ACC112 (cell line): ENCODE measurements at regions not wholly inside any gene's neighbourhood (a gene's known extent, or its start where the extent isn't known, plus 50 kb on each side); places are given as distances from the start of the nearest gene placed in this dataset.

Experiments
- H2AFZ ChIP-seq: fragments of 200-600 bp; sonication (generic); one replicate; pipeline ENCODE4 v1.6.0; 2017; ENCODE audit warnings: antibody characterized with exemption, low read length; ENCODE audit not compliant: unreplicated experiment
- H3K27ac ChIP-seq: fragments of 200-600 bp; sonication (generic); 2 replicates; pipeline ENCODE4 v1.5.1; 2014; ENCODE audit warnings: low read depth, mild to moderate bottlenecking, antibody characterized with exemption, low read length, moderate library complexity
- H3K27me3 ChIP-seq: fragments of 200-600 bp; sonication (generic); 2 replicates; pipeline ENCODE4 v1.6.1; 2014; ENCODE audit warnings: mild to moderate bottlenecking, antibody characterized with exemption, low read length, moderate library complexity, mixed read lengths; ENCODE audit not compliant: insufficient read depth
- H3K36me3 ChIP-seq: fragments of 200-600 bp; sonication (generic); 2 replicates; pipeline ENCODE4 v1.6.1; 2016; ENCODE audit warnings: mild to moderate bottlenecking, antibody characterized with exemption, low read length, moderate library complexity, mixed read lengths; ENCODE audit not compliant: insufficient read depth
- H3K4me1 ChIP-seq: fragments of 200-600 bp; sonication (generic); one replicate; pipeline ENCODE4 v1.6.1; 2016; ENCODE audit warnings: low read length, mixed read lengths; ENCODE audit not compliant: insufficient read depth, unreplicated experiment, control insufficient read depth
- H3K4me3 ChIP-seq: fragments of 200-600 bp; sonication (generic); 2 replicates; pipeline ENCODE4 v1.5.1; 2014; ENCODE audit warnings: mild to moderate bottlenecking, low read depth, low read length
- H3K79me2 ChIP-seq: fragments of 200-600 bp; sonication (generic); one replicate; pipeline ENCODE4 v1.6.0; 2016; ENCODE audit warnings: low read length; ENCODE audit not compliant: control insufficient read depth, unreplicated experiment, insufficient read depth

DNA sequence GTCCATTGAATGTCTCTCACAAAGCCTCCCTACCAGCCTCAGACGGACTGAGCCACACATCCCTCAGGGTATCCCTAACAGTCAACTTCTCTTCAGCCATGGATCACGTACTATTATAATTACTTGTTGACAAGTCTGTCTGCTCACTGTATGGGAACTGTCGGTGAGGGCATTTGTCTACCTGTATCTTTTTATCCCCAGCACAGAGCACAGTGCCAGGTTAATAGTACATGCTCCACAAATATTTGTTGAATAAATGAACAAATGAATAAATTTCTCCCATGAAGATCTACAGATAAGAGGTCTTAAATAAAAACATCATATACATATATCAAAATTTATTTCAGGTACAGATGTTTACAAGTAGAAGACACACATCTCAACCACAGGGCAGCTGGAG lies 414.0 kb downstream of the SOX9 start:
- Histone ChIP-seq H3K27me3 (no peaks in the 10 kb centered on the region), H3K4me3 (no peak overlapping the region), H3K4me1 (peaks cover 3% of the 10 kb centered on the region), H2AFZ (no peak overlapping the region), H3K27ac (no peak overlapping the region), H3K36me3 (no peaks in the 10 kb centered on the region), H3K79me2 (peaks cover 16% of the 10 kb centered on the region)

DNA sequence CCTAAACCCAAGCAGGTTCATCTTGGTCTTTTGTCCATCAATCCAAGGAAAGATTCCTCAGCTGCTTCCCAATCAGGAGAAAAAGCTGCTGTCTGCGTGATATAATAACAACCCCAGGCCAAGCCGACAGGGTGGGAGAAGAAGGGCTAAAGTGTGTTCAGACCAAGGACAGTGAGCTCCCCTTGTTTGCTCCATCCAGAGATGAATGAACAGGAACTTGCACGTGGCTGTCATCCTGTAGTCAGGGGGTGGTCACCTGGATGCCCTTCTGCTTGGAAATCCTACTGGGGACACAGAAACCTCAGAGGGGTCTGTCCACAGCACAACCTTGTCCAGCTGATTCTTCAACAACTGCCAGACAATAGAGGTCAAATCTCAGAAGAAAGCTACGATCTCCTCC lies 414.5 kb downstream of the SOX9 start:
- peaks cover 16% of the 10 kb centered on the region for H3K79me2 ChIP-seq
- H3K27ac ChIP-seq: no peak overlapping the region
- H3K4me1 ChIP-seq: peaks cover 6% of the 10 kb centered on the region
- no peak overlapping the region for H2AFZ ChIP-seq
- H3K36me3 ChIP-seq: no peaks in the 10 kb centered on the region
- no peak overlapping the region for H3K4me3 ChIP-seq
- no peaks in the 10 kb centered on the region for H3K27me3 ChIP-seq

- peaks cover 10% of the 10 kb centered on the region for H3K4me1 ChIP-seq
- no peak overlapping the region for H3K4me3 ChIP-seq
- H3K79me2 ChIP-seq: peaks cover 16% of the 10 kb centered on the region
- H3K36me3 ChIP-seq: no peaks in the 10 kb centered on the region
- no peaks in the 10 kb centered on the region for H3K27me3 ChIP-seq
- no peak overlapping the region for H2AFZ ChIP-seq
- no peak overlapping the region for H3K27ac ChIP-seq
Observed at GRCh38 chr17:72535779-72536178, 415.0 kb downstream of the SOX9 start.

GRCh38 chr17:72536788-72537187 lies 416.0 kb downstream of the SOX9 start:
- Histone ChIP-seq H3K4me1 (peaks cover 10% of the 10 kb centered on the region), H3K79me2 (peaks cover 12% of the 10 kb centered on the region), H3K4me3 (no peak overlapping the region), H3K36me3 (no peaks in the 10 kb centered on the region), H3K27ac (no peak overlapping the region), H2AFZ (no peak overlapping the region), H3K27me3 (no peaks in the 10 kb centered on the region)

DNA sequence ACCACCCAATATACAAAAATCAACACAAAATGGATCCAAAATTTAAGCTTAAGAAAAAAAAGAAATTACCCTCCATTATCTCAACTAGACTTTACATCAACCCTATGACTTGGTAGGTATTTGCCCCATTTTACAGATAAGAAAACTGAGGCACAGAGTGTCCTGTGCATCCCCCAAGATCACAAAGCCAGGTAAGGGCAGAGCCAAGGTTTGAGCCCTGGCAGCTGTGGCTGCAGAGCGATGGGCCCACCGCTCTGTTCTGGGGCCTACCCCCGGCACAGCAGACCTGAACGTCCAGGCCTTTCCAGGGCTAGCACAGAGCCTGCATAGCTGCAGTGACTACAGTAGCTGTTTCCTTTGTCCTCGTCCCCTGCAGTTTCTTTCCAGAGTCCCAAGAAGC lies 417.6 kb downstream of the SOX9 start:
- Histone ChIP-seq H3K4me1 (peaks cover 10% of the 10 kb centered on the region), H3K27ac (no peak overlapping the region), H2AFZ (no peak overlapping the region), H3K79me2 (peaks cover 12% of the 10 kb centered on the region), H3K36me3 (no peaks in the 10 kb centered on the region), H3K27me3 (no peaks in the 10 kb centered on the region), H3K4me3 (no peak overlapping the region)

- no peak overlapping the region for H3K27ac ChIP-seq
- H3K36me3 ChIP-seq: no peaks in the 10 kb centered on the region
- H3K4me3 ChIP-seq: no peak overlapping the region
- peaks cover 10% of the 10 kb centered on the region for H3K4me1 ChIP-seq
- H3K27me3 ChIP-seq: no peaks in the 10 kb centered on the region
- H3K79me2 ChIP-seq: peaks cover 12% of the 10 kb centered on the region
- no peak overlapping the region for H2AFZ ChIP-seq
Observed at GRCh38 chr17:72538901-72539352, 418.1 kb downstream of the SOX9 start.

DNA sequence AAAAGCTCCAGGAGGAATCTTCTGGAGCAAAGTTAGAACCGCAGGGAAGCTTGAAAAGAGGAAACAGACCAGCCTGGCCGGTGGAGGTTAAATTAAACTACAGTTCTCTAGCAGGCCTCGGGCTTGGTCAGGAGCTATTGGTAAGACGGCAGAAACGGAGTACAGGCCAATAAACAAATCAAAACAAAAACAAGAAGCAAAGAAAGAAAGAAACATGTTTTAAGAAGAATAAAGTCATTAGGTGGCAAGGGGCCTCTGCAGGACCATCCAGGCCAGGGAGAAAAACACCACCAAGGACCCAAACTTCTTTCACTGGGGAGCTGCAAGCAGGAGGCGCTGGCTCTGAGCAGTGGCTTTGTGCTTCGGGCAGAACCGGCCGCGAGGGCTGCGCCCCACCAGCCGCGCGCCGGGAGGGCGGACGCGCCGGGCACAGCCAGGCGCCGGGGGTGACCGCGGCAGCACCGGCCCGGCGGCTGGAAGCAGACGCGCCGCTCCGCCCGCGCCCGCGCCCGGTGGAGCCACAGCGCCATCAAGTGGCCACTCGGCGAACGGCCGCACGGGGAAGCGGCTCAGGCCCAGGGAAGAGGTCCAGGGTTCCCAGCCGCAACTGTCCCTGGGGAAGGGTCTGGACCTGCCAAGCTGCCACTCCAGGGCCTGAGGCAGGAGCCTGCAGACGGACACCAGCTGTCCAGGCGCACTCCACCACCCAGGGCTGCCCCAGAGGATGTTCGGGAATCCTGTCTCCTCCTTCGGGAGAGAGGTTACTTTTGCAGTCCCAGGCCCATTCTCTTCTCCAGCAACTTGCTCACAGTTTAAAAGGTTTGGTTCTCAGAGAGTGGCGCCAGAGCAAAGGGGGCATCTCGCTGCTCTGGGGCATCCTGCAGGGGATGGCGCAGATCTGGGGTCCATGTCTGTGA lies 419.4 kb downstream of the SOX9 start:
- peak overlapping the region; percentile 71 for H3K4me3 ChIP-seq
- peaks cover 12% of the 10 kb centered on the region for H3K79me2 ChIP-seq
- peak overlapping the region; percentile 17; the same call in 1 of the 2 replicates for H3K27ac ChIP-seq
- no peaks in the 10 kb centered on the region for H3K36me3 ChIP-seq
- peaks cover 10% of the 10 kb centered on the region for H3K4me1 ChIP-seq
- H2AFZ ChIP-seq: peak overlapping the region; percentile 77
- H3K27me3 ChIP-seq: no peaks in the 10 kb centered on the region

GRCh38 chr17:72542317-72542716 lies 421.5 kb downstream of the SOX9 start:
- Histone ChIP-seq H3K4me3 (no peak overlapping the region), H3K27me3 (no peaks in the 10 kb centered on the region), H3K36me3 (no peaks in the 10 kb centered on the region), H3K27ac (no peak overlapping the region), H3K4me1 (peaks cover 14% of the 10 kb centered on the region), H2AFZ (no peak overlapping the region), H3K79me2 (peaks cover 9% of the 10 kb centered on the region)

- no peaks in the 10 kb centered on the region for H3K79me2 ChIP-seq
- H3K27me3 ChIP-seq: no peaks in the 10 kb centered on the region
Observed at GRCh38 chr17:72545766-72546165, 424.9 kb downstream of the SOX9 start.

GRCh38 chr17:72553051-72553755 lies 432.4 kb downstream of the SOX9 start:
- no peak overlapping the region for H3K27ac ChIP-seq
- H3K79me2 ChIP-seq: peaks cover 8% of the 10 kb centered on the region

More at GRCh38 chr17:72545766-72546165, 424.9 kb downstream of the SOX9 start:
- Histone ChIP-seq H3K27ac (no peak overlapping the region), H3K4me3 (no peak overlapping the region), H3K36me3 (no peaks in the 10 kb centered on the region), H2AFZ (no peak overlapping the region), H3K4me1 (peaks cover 5% of the 10 kb centered on the region)

More at GRCh38 chr17:72553051-72553755, 432.4 kb downstream of the SOX9 start:
- Histone ChIP-seq H2AFZ (no peak overlapping the region), H3K4me3 (no peak overlapping the region), H3K27me3 (no peaks in the 10 kb centered on the region), H3K36me3 (no peaks in the 10 kb centered on the region), H3K4me1 (no peaks in the 10 kb centered on the region)
